Stimulated activated CD8-positive, alpha-beta memory T cell treated with anti-CD3 and anti-CD28 coated beads, Interleukin-2, amount 100 ng/mL, for 48 hours (primary cell): ENCODE measurements at regions not wholly inside any gene's neighbourhood (a gene's known extent, or its start where the extent isn't known, plus 50 kb on each side); places are given as distances from the start of the nearest gene placed in this dataset.
"Not testable (repeated sequence)": the region's sequence is repeated elsewhere in the genome, so short reads cannot be mapped to it uniquely, and the experiment has no call there.

Experiments
- DNase-seq, 2 donors: peaks; one replicate each; pipeline ENCODE4 v3.0.0-alpha.2; 2020; ENCODE audit warnings: low read depth in 2 of 2

DNA sequence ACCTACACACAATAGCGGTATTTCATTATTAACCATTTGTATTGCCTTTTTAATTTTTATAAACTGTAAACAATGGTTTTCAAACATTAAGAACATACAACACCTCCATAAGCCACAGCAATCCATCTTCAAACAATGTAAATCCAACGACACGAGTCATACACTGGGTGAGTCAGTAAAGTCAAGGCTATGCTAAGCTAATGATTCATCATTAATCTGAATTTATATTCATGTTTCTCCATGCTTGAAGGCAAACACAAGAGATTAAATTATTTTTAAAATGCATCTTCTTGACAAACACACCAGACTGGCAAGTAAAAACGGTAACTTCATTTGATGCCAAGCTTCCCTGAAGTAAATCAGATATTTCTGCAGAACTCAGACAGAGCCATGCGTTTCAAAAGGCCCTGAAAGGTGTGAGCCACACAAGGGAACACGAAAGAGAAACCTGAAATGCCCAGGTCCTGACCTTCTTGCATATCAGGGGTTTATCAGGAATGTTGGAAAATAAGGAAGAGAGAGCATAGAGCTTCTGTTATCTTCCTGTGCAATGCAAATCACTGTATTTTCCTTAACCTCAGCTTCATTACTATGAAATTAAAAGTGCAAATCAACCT lies 162.5 kb downstream of the ALDH8A1 start:
- DNase-seq = no peak

DNA sequence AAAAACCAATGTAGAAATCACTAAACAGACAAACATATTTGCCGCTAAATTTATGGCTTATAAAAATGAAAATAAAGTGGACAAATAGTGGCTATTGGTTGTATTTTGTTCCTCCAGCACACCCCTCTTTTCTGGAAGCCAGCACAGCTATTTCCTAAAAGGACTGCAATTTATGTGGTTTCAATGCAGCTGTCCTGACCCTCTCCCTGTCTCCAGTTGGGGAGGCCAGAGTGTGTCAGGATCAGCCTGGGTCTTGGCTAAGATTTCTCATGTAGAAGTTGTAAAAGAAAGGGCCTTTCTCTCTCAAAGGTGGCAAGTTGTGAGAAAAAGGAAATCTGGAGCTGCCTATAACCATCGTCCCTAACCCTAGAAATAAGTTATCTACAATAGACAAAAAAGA lies 165.6 kb downstream of the ALDH8A1 start:
- DNase-seq = no peak

DNA sequence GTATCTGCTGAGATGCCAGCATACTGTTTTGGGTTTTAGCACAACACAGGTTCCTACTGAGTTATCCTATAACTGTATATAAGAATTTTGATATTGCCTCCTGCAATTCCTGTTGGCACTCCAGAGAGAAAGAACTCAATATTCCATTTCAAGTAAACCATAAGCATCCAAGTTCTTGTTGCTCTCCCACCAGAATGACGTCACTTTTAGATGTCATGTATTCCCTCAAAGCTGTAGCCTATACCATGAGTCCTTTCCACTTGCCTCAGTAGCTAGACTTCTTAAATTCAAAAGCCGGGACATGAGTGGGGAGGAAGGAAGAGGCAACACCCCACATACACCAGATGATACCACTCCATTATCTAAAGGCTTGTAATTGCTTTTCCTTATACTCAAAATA lies 171.5 kb downstream of the ALDH8A1 start:
- DNase-seq = no peak

DNA sequence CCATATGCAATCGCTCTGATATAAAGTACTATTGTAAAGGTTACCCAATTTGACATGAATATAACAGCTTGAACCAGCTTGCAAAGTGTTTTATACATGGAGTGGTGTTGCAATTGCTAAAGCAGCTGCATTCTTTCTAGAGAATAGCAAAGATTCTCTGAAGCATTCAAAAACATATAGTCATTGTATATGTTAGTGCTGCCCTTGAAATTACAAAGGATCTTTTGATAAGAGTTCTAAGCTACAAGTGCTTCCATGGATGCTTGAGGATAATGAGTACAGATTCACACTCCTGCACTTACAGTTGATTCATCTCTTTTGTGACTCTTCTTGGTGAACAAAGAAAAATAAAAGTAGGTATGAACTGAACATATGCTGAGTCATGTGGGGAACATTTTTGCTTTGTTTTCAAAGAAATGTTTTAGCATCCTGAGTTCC lies 175.7 kb downstream of the ALDH8A1 start:
- DNase-seq = no peak

DNA sequence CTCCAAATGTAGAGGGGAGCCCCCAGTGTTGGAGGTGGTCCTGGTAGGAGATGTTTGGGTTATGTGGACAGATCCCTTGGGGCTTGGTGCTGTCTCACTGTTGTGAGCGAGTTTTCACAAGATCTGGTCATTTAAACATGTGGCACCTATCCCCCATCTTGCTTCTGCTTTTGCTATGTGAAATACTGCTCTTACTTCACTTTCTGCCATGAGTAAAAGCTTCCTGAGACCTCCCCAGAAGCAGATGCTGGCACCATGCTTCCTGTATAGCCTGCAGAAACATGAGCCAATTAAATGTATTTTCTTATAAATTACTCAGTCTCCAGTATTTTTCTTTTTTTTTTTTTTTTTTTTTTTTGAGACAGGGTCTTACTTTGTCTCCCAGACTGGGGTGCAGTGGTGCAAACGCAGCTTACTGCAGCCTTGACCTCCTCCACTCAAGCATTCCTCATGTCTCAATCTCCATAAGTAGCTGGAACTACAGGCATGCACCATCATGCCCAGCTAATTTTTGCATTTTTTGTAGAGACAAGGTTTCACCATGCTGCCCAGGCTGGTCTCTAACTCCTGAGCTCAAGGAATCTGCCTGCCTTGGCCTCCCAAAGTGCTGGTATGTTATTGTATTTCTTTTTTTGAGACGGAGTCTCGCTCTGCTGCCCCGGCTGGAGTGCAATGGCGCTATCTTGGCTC lies 177.1 kb downstream of the ALDH8A1 start:
- DNase-seq = no peak

DNA sequence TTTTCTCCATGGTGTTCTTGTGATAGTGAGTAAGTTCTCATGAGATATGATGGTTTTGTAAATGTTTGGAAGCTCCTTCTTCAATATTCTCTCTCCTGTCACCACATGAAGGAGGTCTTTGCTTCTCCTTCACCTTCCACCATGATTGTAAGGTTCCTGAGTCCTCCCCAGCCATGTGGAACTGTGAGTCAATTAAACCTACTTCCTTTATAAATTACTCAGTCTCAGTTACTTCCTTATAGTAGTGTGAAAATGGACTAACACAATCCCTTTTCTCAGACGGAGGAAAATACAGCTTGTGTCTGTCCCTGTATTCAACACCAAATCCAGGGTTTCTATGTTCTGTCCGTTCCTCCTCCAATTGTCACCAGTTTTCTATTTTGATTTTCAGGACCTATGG lies 181.0 kb downstream of the ALDH8A1 start:
- DNase-seq = no peak

DNA sequence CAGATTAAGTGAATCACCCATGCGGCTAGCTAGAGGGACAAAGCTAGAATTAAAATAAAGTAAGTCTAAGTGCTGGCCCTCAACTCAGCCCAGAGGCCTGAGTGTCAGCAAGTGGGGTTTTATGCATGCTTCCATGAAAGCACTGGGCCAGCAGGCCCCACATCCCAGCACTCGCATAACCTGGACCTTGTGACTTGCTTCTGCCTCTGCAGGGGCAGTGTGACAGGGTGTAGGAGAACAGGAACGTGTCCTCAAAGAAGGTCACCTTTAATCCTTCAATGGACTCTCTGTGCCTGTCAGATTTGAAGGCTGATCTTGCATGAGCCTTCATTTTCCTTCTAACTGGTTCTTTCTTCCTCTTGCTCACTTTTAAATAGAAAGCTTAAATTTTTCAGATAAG lies 183.4 kb downstream of the ALDH8A1 start:
- DNase-seq = no peak

DNA sequence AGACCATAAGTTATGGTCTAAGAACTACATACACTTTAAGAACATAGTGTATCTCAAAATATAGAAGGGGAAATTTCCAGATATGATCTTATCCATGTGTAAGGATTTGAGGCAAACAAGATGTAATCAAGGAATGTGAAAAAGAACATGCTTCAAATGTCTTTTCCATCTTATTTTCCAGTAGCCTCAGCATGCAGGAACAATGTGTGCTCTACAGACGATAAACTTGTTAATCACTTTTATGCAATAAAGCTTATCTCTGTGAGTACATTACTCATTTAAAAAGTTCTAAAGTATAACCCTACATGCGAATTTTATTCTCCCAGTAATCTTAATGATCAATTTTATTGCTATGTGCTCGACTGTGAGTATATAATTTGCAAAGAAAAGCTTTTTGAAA lies 185.2 kb downstream of the ALDH8A1 start:
- no peak for DNase-seq

DNA sequence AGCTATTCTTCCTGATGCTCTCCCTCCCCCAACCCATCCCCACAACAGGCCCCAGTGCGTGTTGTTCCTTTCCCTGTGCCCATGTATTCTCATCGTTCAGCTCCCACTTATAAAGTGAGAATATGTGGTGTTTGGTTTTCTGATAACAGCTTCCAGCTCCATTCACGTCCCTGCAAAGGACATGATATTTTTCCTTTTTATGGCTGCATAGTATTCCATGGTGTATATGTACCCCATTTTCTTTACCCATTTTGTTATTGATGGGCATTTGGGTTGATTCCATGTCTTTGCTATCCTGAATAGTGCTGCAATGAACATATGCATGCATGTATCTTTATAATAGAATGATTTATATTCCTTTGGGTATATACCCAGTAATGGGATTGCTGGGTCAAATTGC lies 186.3 kb downstream of the ALDH8A1 start:
- not testable (repeated sequence) for DNase-seq

DNA sequence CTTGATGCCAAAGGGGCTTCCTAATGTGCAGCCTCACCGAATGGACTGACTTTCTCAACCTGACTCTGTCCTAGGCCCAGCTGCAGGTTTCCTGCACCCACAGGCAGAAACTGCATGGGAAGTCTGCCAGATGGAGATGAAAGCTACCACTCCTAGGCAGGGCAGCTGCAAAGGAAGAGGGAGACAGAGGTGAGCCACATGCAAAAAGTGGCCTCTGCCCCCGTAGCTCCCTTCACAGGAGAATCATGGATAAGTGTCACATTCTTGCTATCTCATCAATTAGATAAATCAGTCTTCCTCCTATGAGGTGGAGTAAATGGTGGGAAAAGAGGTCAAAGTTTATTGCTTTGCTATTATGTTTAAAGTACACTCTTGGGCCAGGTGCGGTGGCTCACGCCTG lies 191.3 kb downstream of the ALDH8A1 start:
- no peak for DNase-seq

DNA sequence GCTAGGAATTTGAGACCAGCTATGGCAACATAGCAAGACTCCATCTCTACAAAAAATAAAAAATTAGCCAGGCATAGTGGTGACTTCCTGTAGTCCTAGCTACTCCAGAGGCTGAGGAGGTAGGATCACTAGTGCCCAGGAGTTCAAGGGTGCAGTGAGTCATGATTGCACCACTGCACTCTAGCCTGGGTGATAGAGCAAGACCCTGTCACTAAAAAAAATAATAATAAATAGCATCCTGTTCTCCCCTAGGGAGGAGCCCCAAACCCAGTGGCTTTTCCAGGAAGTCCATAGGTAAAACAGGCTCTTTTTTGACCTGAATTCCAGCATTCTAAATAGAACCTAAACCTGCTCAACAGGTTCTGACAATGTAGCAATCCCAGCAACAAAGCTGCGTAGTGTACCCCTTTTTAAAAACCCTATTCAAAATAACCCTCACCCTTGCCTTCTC lies 192.0 kb downstream of the ALDH8A1 start:
- DNase-seq = no peak

DNA sequence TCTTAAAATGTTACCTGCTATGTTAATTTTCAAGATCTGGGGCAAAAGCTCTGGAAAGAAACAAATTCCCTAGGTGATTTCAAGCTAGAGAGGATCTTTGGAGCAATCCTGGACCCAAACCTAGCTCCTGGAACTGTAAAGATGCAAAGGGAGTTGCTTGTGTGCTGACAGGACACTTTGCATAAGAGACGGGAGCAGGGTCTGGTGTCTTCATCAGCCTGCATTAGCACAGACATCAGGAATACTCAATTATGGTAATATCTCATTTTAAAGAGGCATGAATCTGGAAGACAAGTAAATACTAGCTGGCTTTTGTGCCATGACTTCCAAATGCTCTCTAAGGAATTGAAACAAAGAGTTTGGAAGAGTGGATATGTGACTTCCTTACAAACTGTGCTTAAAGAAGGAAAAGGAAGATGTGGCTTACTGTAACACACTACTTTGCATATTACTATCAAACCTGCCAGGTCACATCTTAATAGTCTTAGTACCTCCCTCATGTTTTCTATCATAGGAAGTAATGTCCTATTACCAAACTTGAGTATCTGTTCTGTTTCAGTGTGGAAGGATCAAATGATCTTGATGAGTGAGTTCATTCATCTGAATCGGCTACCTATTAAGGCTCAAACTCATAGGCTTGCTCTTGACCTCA lies 193.4 kb downstream of the ALDH8A1 start:
- DNase-seq = no peak

DNA sequence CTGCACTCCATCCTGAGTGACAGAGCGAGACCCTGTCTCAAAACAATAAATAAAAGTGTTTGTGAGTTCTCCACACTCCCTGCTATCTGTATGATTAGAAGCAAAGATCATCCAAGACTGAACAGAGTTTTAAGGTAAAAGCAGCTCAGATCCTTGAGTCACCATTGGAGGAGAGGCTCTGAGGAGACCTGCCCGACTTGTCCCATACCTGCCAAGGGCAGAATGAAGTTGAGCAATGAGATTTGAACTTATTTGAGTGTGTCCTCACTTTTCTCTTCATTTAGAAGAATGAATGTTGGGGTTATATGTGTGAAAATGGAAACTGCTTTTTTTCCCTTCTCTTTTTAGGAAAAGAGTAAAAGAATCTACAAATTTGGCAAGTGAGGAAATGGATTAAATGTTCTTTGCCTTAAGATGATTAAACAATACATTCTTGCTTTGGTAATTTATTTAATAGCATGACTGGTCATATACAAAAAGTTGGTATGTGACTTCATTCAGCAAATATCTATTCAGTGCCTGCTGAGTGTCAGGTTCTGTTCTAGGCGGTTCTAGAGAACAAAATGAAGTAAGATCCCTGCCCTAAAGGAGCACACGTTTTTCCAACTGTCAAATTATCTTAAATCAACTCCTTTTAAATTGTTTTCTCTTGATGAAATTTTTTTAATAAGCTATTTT lies 195.7 kb downstream of the ALDH8A1 start:
- no peak for DNase-seq

DNA sequence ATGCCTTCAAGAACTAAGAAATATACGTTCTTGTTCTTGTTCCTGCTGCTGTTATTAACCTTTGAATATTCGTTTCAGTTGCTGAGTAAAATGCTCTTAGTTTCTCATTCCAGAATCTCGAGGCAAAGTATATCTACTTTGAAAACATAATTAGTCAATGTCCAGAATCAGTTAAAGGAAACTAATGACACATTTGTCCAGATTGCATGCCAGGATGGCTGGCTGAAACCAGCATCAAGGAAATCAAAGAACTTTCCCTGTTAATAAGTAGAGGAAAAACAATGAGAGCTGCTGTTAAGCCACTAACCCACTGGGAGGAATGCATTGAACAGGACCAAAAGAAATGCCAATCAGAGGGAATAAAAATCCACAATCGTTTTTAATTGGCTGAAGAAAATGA lies 196.9 kb downstream of the ALDH8A1 start:
- DNase-seq = no peak

DNA sequence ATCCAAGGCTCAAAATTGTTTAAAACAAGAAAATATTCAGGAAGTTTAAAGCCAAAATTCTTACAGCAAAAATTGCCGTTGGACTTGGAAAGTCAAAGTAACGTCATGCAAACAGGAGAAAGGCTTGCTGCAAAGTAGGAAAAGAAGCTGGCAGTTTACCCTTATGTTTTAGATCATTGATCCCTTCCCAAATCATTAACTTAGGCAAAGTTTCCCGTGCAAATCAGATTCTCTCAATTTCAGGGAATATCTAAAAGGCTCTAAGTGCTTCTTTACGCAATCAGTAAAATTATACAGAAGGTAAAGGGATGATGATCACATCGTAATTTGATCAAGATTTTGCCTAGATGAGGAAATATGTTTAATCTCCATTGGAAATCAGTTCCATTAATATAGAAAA lies 197.5 kb downstream of the ALDH8A1 start:
- DNase-seq = no peak

DNA sequence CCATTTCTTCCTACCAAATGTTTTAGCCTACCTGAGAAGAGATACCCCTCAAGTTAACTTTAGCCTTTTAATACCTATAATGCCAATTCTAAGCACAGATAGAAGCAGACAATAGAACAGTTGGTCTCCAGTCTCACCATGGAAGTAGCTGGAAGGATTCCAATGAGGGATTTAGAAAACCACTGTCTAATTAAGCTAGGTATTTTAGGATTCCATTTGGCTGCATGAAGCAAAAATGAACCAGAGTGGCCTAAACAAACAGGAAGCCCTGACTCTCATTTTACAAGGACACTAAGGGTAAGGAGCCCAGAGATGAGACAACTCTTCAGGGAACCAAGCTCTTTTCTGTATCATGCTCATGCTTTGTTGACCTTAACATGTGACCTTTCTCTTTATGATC lies 199.2 kb downstream of the ALDH8A1 start:
- DNase-seq = no peak

DNA sequence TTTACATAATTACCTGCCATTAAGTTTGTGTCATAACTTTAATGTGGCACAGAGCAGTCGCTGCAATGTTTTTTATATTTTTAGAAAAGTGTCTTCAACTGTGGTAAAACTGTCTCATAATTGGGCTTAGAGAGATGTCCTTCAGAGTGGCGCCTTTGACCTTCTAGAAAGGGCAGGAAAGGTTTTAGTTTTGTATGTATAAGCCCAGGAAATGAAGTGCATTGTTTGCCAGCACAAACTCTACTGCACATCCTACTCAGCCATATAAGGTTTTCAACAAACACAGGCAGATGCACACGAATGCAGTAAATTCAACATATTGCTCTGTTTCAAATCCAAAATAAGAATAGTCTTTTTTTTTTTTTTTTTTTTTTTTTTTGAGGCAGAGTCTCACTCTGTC lies 201.4 kb downstream of the ALDH8A1 start:
- DNase-seq = no peak

DNA sequence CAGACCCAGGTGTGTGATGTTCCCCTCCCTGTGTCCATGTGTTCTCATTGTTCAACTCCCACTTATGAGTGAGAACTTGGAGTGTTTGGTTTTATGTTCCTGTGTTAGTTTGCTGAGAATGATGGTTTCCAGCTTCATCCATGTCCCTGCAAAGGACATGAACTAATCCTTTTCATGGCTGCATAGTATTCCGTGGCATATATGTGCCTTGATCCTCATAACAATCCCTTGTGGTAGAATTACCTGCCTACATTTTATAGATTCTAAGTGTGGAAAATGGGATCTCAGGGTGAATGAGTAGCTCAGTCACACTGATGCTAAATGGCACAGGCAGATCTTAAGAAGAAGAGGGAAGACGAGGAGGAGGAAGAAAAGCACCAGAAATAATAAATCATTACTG lies 202.7 kb downstream of the ALDH8A1 start:
- not testable (repeated sequence) for DNase-seq

DNA sequence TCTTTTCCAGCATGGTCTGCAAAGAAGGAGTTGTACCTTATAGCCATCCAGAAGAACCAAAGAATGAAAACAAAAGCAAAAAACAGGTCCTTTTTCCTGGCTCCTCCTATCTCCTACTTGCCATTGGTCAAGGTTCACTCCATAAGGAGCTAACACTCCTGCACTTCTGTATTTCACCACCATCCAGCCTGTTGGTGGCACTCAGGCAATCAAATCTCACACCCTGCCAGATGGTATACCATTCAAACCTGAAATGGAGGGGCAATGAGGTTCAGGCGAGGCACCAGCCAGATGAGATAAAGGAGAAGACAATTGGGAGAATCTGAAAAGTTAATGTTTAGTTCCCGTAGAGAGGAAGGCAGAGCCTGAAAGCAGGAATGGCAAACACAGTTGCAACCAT lies 203.8 kb downstream of the ALDH8A1 start:
- no peak for DNase-seq

DNA sequence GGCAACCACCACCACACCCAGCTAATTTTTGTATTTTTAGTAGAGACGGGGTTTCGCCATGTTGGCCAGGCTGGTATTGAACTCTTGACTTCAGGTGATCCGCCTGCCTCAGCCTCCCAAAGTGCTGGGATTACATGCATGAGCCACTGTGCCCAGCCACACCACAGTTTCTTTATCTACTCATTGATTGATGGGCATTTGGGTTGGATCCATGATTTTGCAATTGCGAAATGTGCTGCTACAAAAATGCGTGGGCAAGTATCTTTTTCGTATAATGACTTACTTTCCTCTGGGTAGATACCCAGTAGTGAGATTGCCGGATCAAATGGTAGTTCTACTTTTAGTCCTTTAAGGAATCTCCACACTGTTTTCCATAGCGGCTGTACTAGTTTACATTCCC lies 204.7 kb downstream of the ALDH8A1 start:
- DNase-seq = not testable (repeated sequence)

DNA sequence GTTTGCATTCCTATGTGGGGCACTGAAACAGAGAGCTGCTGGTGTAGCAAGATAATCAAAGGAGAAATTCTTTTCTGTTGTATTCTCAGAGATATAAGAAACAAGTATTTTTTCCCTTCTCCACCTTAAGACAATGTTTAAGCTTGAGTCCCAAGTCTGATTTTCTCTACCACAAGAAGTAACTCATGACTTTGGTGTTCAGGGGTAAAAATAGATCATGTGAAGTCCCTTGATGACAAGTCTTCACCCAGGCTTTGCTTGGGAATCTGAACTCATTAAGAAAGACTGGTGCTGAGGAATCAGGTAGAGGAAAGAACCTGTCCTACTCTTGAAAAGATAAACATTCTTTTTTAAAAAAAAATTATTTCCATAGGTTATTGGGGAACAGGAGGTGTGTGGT lies 205.6 kb downstream of the ALDH8A1 start:
- DNase-seq = no peak

DNA sequence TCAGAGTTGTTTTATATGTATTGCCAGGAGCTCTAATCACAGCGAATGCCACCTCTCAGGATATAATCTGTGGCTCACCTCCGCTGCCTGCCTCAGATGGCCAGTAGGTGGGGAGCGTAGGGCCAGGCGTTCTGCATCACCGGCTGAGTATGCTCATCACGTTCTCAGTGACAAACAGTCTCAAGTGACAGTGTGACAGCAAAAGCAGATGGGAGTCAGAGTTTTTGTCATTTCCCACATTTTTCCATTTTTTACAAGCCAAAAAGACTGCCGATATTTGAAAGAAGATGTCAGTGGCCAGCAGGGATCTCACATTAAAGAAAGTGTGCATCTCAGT lies 208.7 kb downstream of the ALDH8A1 start:
- DNase-seq = no peak
